DMS79 (cell line): ENCODE measurements at regions not wholly inside any gene's neighbourhood (a gene's known extent, or its start where the extent isn't known, plus 50 kb on each side); places are given as distances from the start of the nearest gene placed in this dataset.
A peak's percentile ranks its signal among the peaks of the same experiment; 100 is the strongest.

Experiments used
- DNase-seq: peaks from one replicate; lab custom pipeline; 2025; lab: John Stamatoyannopoulos, UW

- no peak for DNase-seq
Observed at GRCh38 chr2:58560531-58560930, 319.4 kb upstream of the FANCL start.

- DNase-seq = no peak
Observed at GRCh38 chr2:58558881-58559280, 317.8 kb upstream of the FANCL start.

GRCh38 chr2:58557176-58557575 is 316.1 kb upstream of the FANCL start:
- DNase-seq = no peak

- DNase-seq = no peak
Observed at GRCh38 chr2:58553937-58554336, 312.8 kb upstream of the FANCL start.

- no peak for DNase-seq
Observed at GRCh38 chr2:58553522-58553921, 312.4 kb upstream of the FANCL start.

- DNase-seq = no peak
Observed at GRCh38 chr2:58545300-58546280, 304.5 kb upstream of the FANCL start.

- peak; percentile 39 for DNase-seq
Observed at GRCh38 chr2:58543442-58543841, 302.3 kb upstream of the FANCL start.

GRCh38 chr2:58541511-58541910 is 300.4 kb upstream of the FANCL start:
- DNase-seq = no peak

GRCh38 chr2:58540681-58541080 is 299.6 kb upstream of the FANCL start:
- no peak for DNase-seq

- DNase-seq = no peak
Observed at GRCh38 chr2:58539973-58540372, 298.8 kb upstream of the FANCL start.

- DNase-seq = no peak
Observed at GRCh38 chr2:58535990-58536389, 294.9 kb upstream of the FANCL start.

GRCh38 chr2:58535182-58535581 is 294.1 kb upstream of the FANCL start:
- peak; percentile 48 for DNase-seq

- DNase-seq = no peak
Observed at GRCh38 chr2:58533376-58533775, 292.3 kb upstream of the FANCL start.

- DNase-seq = no peak
Observed at GRCh38 chr2:58532641-58533040, 291.5 kb upstream of the FANCL start.

- DNase-seq = no peak
Observed at GRCh38 chr2:58527647-58528046, 286.5 kb upstream of the FANCL start.

GRCh38 chr2:58521803-58522554 is 280.9 kb upstream of the FANCL start:
- peak; percentile 60 for DNase-seq

- no peak for DNase-seq
Observed at GRCh38 chr2:58520903-58521302, 279.8 kb upstream of the FANCL start.

GRCh38 chr2:58517881-58518280 is 276.8 kb upstream of the FANCL start:
- DNase-seq = no peak

GRCh38 chr2:58516695-58517094 is 275.6 kb upstream of the FANCL start:
- DNase-seq = no peak

- no peak for DNase-seq
Observed at GRCh38 chr2:58515827-58516573, 274.9 kb upstream of the FANCL start.

- DNase-seq = no peak
Observed at GRCh38 chr2:58514252-58514651, 273.1 kb upstream of the FANCL start.

- no peak for DNase-seq
Observed at GRCh38 chr2:58512878-58513277, 271.8 kb upstream of the FANCL start.
